Neural cell (in vitro differentiated cells): ENCODE measurements at regions not wholly inside any gene's neighbourhood (a gene's known extent, or its start where the extent isn't known, plus 50 kb on each side); places are given as distances from the start of the nearest gene placed in this dataset.

ENCODE experiments used
- EZH2 ChIP-seq: fragments of 200-600, 300-800 bp; shearing (Covaris generic), sonication (generic); IDR thresholded peaks from 2 replicates; pipeline ENCODE4 v1.6.1; 2014; ENCODE audit warnings: antibody characterized with exemption, low read length, borderline replicate concordance, mild to moderate bottlenecking; ENCODE audit not compliant: insufficient read depth, poor library complexity, severe bottlenecking
- POLR2AphosphoS5 ChIP-seq: IDR thresholded peaks from 2 replicates; pipeline ENCODE4 v1.6.1; 2012
- RAD21 ChIP-seq: fragments of 450-650 bp; conservative IDR thresholded peaks from 2 replicates; pipeline ENCODE4 v1.6.1; 2014; ENCODE audit warnings: antibody characterized with exemption, mild to moderate bottlenecking, moderate library complexity
- SMC3 ChIP-seq: fragments of 450-650 bp; conservative IDR thresholded peaks from 2 replicates; pipeline ENCODE4 v1.6.1; 2014; ENCODE audit warnings: antibody characterized with exemption, mild to moderate bottlenecking, moderate library complexity; ENCODE audit not compliant: poor library complexity
- TF ChIP-seq, protein P1 (sequence below): fragments of 450-650 bp; IDR thresholded peaks from 2 replicates; pipeline ENCODE4 v1.5.1; 2014; ENCODE audit warnings: antibody characterized with exemption, mild to moderate bottlenecking, moderate library complexity; ENCODE audit not compliant: poor library complexity, severe bottlenecking
- TF ChIP-seq, protein P2 (sequence below): IDR thresholded peaks from 2 replicates; pipeline ENCODE4 v1.6.1; 2012; ENCODE audit warnings: borderline replicate concordance

DNA sequence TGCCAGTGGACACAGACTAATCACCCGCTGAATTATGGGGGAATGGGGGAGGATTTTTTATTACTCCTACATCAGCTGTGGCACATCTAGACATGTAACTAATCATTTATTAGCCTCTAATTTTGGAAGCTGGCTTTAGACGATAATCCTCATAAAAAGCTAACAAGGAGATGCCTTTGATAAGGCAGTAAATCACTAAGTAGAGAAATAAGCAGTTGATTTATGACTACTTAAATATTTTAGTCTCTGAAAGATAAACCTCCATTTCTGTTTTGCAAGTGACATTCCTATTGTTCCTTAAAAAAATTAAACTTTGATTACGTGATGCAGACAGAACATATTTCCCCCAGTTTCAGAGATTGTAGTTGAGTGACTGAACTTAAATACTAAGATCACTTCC lies 206.4 kb upstream of the CDKN2B start:
- TF ChIP-seq, protein P1, sequence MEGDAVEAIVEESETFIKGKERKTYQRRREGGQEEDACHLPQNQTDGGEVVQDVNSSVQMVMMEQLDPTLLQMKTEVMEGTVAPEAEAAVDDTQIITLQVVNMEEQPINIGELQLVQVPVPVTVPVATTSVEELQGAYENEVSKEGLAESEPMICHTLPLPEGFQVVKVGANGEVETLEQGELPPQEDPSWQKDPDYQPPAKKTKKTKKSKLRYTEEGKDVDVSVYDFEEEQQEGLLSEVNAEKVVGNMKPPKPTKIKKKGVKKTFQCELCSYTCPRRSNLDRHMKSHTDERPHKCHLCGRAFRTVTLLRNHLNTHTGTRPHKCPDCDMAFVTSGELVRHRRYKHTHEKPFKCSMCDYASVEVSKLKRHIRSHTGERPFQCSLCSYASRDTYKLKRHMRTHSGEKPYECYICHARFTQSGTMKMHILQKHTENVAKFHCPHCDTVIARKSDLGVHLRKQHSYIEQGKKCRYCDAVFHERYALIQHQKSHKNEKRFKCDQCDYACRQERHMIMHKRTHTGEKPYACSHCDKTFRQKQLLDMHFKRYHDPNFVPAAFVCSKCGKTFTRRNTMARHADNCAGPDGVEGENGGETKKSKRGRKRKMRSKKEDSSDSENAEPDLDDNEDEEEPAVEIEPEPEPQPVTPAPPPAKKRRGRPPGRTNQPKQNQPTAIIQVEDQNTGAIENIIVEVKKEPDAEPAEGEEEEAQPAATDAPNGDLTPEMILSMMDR, result no peak
- TF ChIP-seq RAD21 (no peak), SMC3 (no peak), POLR2AphosphoS5 (no peak), EZH2 (no peak)
- TF ChIP-seq, protein P2, sequence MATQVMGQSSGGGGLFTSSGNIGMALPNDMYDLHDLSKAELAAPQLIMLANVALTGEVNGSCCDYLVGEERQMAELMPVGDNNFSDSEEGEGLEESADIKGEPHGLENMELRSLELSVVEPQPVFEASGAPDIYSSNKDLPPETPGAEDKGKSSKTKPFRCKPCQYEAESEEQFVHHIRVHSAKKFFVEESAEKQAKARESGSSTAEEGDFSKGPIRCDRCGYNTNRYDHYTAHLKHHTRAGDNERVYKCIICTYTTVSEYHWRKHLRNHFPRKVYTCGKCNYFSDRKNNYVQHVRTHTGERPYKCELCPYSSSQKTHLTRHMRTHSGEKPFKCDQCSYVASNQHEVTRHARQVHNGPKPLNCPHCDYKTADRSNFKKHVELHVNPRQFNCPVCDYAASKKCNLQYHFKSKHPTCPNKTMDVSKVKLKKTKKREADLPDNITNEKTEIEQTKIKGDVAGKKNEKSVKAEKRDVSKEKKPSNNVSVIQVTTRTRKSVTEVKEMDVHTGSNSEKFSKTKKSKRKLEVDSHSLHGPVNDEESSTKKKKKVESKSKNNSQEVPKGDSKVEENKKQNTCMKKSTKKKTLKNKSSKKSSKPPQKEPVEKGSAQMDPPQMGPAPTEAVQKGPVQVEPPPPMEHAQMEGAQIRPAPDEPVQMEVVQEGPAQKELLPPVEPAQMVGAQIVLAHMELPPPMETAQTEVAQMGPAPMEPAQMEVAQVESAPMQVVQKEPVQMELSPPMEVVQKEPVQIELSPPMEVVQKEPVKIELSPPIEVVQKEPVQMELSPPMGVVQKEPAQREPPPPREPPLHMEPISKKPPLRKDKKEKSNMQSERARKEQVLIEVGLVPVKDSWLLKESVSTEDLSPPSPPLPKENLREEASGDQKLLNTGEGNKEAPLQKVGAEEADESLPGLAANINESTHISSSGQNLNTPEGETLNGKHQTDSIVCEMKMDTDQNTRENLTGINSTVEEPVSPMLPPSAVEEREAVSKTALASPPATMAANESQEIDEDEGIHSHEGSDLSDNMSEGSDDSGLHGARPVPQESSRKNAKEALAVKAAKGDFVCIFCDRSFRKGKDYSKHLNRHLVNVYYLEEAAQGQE, result no peak
